NCI-H1092 treated with DMSO at 0.1 percent for 48 hours (cell line): ENCODE measurements at regions not wholly inside any gene's neighbourhood (a gene's known extent, or its start where the extent isn't known, plus 50 kb on each side); places are given as distances from the start of the nearest gene placed in this dataset.
"Not testable (repeated sequence)": the region's sequence is repeated elsewhere in the genome, so short reads cannot be mapped to it uniquely, and the experiment has no call there.

Experiments
- DNase-seq: peaks from one replicate; lab custom pipeline; 2025; lab: John Stamatoyannopoulos, UW

DNA sequence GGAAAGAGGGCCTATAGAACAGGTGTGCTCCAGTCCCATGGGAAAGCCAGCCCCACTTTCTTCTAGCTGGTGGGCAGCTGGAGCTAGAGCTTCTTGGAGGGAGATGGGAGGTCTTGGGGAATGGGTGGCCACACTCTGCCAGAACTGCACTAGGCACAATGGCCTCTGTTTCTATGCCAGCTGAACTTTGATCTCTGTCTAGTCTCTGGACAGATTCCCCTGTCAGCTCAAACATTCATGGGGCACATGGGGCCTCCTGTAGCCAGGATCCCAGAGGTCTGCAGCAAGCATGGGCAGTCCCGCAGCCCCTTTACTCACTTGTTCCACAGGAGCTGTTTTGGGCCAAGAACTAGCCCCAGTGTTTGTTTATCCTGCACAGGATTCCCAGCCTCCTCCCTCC, 591.3 kb upstream of the HS3ST5 start:
- DNase-seq: no peak

DNA sequence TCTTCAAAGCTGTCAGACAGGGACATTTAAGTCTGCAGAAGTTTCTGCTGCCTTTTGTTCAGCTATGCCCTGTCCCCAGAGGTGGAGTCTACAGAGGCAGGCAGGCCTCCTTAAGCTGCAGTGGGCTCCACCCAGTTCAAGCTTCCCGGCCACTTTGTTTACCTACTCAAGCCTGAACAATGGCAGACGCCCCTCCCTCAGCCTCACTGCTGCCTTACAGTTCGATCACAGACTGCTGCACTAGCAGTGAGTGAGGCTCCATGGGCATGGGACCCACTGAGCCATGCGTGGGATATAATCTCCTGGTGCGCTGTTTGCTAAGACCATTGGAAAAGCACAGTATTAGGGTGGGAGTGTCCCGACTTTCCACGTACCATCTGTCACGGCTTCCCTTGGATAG, 585.9 kb upstream of the HS3ST5 start:
- DNase-seq: not testable (repeated sequence)

DNA sequence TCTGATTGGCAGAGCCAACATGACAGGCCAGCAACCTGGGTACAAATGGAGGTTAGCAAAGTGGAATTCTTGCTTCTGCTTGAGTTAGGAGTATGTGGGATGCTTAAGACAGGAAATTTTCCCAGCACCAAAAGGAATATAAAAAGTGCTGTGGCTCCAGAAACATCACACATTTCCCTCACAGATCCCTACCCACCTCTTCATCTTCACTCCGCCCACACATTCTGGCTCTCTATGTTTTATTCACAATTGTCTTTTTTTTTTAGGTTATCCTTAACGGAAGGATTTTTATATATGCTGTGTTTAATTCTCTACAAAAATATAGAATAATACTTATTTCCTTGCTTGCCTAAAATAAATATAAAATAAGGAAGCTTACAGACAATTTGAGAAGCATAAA, 563.3 kb upstream of the HS3ST5 start:
- DNase-seq: no peak

DNA sequence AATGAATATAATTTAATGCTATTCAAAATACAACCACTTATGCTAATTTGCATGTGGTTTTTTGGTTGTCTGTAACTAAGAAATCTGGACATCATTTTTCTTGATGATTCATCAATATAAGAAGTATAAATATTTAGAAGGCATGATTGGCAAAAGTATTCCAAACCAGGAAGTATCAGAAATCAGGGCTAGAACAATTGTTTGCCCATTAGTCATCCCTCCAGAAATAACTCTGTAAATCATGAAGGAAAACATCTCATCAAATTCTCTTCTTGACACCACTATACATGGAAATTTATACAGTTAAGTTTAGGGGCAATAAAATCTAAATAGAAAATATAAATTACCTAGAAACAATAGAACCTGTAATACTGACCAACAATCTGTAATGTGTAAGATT, 554.7 kb upstream of the HS3ST5 start:
- no peak for DNase-seq

DNA sequence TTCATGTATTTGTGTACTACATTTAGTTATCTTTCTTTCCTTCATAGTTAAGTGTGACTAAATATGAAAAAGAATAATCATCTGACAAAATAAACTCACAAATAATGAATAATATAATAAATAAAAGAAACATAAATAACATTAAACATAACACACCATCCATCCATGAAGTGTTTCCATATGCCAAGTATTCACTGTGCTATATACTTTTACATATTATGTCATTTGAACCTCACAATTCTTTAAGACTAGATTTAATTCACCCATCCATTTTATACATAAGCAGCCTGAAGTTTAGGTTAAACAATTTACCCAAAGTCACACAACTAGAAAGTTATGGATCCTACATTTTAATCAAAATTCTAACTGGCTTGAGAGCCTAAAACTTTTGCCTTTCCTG, 549.4 kb upstream of the HS3ST5 start:
- DNase-seq: no peak

DNA sequence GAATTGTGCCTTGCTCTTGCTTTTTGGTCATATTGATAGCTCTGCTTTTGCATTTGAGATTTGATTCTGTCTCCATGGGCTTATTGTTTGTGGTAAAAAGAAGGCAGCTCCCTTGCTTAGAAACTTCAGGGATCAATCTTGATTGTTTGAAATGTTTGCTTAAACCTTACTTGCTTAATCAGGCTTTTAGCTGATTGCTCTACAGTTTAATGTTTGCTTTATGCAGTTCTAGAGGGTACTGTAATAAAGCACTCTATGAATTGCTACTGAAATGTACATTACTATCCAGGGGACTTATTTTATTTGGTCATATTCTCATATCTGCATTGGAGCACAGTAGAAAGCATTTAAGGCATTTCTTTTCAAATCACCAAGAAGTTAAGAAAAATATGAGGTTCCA, 545.4 kb upstream of the HS3ST5 start:
- DNase-seq: no peak

DNA sequence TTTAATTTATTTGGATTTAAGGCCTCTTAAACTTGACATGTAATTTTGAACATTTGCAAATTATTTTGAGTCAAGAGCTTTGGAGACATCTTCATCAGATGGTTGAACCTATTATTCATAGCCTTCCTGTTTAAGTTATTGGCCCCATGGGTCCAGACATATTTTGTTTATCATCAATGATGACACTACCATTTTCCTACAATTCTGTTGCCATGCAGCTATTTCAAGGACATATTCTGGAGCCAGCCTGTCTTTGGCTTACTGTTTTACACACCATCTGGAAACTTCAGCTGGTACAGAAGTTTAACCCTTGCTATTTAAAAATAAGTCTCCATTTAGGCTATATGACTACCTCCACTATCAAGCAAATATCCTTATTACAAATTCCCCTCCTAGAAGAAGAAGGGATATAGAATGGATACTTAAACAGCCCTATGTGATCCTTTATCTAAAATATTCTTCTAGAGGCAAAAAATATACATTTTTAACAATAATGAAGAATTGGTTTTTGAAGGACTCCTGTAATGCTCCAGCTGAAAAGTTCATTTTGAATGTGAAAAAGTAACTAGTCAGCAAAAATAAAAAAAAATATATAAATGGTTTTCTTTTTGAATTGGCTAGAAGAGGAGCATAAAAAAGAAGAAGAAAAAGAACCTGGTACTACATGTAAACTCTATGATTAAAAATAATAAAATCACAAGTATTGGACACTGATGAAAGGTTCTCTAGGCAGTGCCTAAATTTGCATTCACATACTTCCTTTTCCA, 544.0 kb upstream of the HS3ST5 start:
- no peak for DNase-seq

DNA sequence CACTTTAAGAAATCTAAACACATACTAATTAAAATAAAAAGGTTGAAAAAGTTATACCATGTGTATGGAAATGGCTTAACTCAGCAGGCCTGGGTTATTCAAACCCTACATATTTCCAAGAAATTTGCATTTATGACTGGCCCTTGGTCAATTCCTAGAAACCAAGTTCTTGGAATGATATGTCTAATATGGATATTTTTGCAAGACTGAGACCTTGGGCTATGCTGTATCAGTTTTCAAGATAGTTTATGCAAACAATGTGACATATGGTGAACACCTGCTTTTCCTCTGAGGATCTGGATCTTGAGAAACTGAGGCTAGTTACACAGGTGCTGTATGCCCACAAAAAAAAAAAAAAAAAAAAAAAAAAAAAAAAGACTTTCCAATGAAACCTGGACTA, 536.9 kb upstream of the HS3ST5 start:
- no peak for DNase-seq

DNA sequence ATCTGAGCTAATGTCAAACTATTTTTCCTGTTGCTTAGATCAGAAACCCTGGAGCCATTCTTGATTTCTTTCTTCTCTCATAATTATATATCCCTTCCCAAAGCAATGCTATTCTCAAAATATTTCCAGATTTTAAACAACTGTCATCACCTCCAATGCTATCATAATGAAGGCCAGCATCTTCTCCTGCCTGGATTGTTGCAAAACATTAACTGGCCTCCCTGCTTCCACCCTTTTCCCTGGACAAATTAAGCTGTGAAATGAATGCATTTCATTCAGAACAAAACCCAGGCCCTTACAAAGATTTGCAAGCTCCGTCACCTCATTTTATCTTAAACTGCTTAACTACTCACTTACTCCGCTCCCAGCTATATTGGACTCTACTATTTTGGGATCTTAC, 535.3 kb upstream of the HS3ST5 start:
- DNase-seq: no peak

DNA sequence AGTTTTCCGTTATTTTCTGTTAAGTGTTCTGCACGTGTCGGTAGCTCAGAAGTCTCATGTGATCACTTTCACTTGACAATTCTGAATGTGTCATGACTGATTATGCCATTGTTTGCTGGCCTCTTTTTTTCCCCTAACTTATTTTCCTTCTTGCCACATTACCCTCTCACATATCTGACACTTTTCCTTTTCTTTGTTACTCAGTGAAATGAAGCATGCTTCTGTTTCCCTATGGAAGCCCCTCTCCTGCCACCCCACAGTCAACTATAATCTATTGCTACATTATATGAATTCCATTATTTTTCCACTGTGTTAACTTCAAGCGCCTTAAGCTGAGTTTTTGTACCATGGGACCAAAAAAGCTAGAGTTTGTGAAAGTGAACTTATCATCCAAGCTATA, 531.6 kb upstream of the HS3ST5 start:
- no peak for DNase-seq

DNA sequence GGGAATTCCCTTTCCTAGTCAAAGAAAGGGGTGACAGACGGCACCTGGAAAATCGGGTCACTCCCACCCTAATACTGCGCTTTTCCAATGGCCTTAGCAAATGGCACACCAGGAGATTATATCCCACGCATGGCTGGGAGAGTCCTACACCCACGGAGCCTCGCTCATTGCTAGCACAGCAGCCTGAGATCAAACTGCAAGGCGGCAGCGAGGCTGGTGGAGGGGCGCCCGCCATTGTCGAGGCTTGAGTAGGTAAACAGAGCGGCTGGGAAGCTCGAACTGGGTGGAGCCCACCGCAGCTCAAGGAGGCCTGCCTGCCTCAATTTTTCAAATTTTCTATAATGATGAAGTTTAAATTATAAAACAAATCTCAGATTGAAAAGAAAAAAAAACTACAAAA, 522.7 kb upstream of the HS3ST5 start:
- not testable (repeated sequence) for DNase-seq

DNA sequence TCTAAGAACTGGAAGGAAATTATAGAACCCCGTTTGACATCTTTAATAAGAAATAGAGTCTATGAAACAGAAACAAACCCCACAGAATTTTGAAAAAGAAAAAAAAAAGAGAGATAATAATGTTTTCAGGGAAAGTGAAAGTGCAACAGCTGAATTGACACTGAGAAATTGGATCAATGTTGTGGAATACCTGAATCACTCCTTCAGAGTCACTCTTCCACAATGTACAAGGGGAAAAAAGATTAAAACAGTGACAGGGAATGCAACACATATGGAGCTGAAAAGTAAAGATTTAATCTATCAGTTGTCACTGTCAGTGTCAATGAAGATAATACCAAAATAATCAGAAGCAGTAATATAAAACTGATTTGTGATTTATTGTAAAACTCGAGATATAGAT, 520.8 kb upstream of the HS3ST5 start:
- DNase-seq: no peak

DNA sequence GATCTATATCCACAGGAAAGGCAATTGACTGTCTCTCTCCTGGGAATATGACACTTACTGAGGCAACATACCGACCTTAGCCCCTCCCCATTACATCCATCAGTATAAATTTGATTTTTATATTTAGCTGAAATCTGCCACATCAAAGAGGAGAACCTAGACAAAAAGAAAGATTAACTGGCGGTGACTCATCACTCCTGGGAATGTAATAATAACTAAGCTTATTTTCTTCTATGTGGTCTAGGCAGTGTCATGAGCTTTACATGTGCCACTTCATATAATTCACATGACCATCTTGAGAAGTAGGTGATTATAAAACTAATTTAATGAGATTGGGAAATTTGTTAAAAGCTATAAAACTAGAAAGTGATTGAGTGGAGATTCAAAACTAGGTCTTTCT, 520.0 kb upstream of the HS3ST5 start:
- DNase-seq: no peak

DNA sequence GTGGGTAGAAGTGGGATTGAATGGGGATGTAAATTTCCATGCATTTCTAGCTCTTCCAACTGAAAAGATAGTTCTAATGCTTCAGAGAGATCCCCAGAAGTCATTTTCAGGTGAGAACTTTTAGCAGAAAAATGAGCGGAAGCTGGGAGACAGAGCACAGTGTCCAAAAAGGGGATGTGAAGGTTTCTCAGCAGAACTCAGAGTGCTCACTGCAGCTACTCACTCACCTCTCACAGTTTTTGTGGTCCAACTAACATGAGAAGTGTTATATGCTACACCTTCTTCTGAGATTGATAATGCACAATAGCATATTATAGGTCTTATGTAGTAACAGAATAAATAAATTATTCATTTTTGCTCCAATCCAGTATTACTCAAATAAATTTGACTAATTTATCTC, 519.2 kb upstream of the HS3ST5 start:
- DNase-seq: no peak

DNA sequence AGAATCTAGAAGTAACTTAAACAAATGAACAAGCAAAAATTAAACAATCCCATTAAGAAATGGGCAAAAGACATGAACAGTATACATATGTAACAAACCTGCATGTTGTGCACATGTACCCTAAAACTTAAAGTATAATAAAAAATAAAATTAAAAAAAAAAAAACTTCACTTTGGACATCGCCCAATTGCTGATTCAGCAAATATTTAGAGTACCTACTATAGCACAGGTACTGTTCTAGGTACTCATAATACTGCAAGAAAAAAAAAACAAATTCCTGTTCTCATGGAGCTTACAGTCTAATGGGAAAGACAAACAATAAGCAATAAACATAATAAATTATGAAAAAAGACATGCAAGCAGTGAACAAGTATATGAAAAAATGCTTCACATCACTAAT, 501.5 kb upstream of the HS3ST5 start:
- DNase-seq: no peak

DNA sequence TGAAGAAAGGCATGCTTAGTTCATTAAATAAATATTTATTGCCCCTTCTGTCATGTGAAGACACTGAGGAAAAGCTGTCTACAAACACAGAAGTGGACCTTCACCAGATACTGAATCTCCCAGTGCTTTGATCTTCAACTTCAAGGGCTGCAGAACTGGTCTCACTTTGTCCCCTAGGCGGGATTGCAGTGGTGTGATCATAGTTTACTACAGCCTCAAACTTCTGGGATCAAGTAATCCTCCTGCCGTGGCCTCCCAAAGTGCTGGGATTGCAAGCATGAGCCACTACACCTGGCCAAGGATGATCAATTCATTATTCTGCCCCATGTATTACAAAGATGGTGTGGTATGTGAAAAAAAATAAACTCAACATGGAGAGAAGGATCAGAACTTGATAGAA, 496.2 kb upstream of the HS3ST5 start:
- DNase-seq: no peak

DNA sequence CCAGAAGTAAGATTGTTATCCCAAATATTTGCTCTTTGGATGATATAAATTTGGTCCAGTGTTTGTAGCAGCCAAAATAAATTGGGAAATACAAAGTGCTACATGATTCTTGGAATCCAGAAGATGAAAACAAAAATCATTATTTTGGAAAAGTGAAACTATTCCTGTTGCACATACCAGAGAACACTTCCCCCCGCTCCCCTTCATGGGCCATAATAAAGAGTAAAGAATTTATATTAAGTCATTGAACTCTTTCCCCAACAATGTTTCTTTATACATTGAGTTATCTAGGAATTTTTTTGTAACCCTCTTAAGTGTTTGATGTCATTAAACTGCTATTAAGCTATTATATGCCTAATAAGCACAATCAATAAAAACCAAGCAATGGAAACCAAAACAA, 490.4 kb upstream of the HS3ST5 start:
- DNase-seq: no peak

DNA sequence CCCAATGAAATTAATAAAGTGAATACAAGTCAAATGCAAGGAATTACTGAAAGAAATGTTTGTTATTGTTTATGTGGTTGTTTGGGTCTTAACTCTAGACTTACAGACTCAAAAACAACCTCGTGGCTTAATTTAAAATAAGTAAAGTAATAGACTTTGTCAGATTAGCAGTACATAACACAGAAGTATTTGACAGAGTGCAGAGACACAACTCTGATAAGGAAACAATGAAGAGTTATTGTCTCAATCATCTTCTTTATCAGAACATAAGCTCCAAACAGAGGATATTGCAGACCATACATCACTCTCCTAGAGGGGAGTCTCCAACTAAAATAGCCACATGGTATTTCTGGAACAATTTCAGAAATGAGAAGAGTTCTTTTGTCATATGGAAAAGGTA, 487.7 kb upstream of the HS3ST5 start:
- DNase-seq: no peak

DNA sequence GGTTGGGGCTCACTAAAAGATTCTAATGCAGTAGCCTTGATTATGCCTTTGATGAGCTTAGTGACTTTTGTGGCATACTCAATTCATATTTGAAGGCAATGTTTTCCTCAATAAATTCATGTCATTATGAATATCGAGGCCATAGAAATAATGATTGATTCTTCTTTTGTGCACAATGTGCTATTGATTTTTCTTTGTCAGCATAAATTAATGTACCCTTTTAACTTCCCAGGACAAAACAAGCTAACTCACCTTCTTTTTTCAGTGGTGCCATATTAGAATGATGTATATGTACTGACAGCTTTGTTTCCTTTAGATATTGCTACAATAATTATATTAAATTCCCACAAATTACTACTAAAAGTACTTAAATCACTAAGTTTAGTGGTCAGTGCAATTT, 484.3 kb upstream of the HS3ST5 start:
- no peak for DNase-seq

DNA sequence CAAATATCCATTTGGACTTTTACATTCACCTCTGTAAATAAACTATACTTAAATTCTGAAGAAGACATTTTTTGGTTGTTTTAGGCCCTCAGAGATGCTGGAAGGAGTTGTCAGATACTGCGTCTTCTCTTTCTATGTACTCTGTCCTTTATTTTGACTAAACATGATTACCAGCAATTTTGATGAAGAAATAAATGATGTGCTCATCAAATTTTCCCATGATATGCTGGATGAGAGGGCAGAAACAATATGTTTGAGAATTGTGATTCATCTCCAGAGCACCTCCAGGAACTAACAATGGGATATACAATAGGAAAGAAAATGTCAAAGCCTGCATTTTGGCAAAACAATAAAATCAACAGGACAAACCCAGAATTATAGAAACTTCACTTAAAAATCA, 481.6 kb upstream of the HS3ST5 start:
- DNase-seq: no peak

DNA sequence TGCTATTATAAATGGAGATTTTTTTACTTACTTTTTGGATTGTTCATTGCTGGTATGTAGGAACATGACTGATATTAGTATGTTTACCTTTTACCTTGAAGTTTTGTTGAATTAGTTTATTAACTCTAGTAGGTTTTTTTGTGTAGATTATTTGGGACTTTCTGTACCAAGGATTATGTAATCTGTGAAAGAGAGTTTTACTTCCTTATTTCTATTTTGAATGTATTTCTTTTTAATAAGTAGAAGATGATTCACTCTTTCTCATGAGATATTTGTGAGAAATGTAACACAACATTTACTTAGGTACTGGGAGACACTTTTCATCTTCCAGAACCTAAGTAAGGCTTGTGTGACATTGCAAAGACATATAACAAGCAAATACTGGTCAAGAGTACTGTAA, 473.9 kb upstream of the HS3ST5 start:
- DNase-seq: no peak

DNA sequence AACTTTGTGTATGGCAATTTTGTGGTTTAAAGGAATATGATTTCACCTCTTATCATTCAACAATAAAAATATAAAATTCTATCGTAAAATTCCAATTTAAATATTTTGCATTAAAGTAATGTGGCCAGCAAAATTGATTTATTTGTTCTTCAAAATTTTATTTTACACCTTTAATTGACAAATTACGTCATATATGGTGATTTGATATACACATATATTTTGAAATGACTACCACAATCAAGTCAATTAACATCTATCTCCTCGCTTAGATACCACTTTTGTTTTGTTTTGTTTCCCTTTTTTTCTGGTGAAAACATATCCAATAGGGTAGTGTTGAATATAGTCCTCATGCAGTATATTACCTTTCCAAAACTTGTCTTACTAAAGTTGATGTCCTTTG, 467.6 kb upstream of the HS3ST5 start:
- no peak for DNase-seq

DNA sequence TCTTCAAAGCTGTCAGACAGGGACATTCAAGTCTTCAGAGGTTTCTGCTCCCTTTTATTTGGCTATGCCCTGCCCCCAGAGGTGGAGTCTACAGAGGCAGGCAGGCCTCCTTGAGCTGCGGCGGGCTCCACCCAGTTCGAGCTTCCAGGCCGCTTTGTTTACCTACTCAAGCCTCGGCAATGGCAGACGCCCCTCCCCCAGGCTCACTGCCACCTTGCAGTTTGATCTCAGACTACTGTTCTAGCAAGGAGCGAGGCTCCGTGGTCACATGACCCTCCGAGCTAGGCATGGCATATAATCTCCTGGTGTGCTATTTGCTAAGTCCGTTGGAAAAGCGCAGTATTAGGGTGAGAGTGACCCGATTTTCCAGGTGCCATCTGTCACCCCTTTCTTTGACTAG, 462.6 kb upstream of the HS3ST5 start:
- DNase-seq: not testable (repeated sequence)

DNA sequence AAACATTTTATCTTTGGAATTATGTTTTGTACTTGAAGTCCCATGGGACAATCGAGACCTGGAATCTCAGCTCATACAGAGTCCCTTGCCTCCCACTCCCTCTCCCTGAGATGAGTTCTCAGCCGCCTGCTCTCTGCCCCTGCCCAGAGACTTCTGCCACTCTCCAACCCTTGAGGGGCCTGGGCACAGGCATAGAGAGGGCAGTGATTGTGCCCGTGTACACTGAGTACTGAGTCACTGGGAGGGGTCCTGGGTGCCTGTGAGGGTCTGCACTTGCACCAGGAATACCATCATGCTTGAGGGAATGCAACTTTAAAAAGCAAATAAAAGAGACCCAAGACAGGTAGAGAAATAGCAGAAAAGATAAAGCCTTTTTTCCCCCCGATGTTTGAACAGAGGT, 453.8 kb upstream of the HS3ST5 start:
- DNase-seq: no peak

DNA sequence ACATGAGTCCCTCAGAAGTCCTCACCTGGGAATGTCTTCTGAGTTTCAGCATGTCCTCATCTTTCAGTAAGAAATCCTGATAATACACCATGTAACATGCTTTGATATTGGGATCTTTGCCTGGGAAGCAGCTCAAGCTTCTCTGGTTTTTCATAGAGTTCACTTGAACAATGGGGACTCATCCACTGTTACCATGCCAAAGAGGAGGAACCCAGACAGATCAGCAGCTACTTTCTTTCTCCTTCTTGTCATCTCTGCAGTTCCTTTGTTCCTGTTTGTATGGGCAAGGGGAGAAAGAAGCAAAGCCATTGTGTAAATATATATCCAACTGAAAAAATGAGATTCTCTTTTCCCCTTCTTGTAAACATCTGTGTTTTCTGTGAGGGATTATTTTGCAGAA, 450.6 kb upstream of the HS3ST5 start:
- no peak for DNase-seq
